Activated CD4-positive, CD25-positive, alpha-beta regulatory T cell treated with anti-CD3 and anti-CD28 coated beads, Interleukin-2, amount 50 U/mL, for 16 hours (primary cell): ENCODE measurements at regions not wholly inside any gene's neighbourhood (a gene's known extent, or its start where the extent isn't known, plus 50 kb on each side); places are given as distances from the start of the nearest gene placed in this dataset.

ENCODE experiments used
- DNase-seq: peaks from one replicate; pipeline ENCODE4 v3.0.0-alpha.2; 2020; ENCODE audit warnings: low read depth, low spot score

GRCh38 chrX:39627257-39627656, 470.5 kb downstream of the BCOR start:
- DNase-seq, result no peak

DNA sequence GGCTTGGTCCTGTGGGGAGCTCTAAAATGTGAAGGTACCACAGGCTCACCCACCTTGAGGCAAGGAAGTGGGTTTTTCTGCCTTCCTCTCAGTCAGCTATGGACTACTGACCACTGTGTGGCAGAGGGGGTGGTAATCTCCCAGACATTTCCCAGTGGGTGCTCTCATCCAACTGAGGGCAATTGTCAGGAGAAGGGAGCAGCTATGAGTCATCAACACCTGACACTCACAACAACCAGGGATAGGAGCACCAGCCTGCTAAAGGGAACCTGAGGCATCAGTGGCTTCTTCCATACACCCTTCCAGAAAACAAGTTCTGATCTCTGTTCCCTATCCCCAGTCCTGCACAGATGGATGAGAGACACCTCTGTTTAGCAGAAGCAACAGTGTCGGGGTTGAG, 468.8 kb downstream of the BCOR start:
- no peak for DNase-seq

GRCh38 chrX:39630344-39630743, 467.4 kb downstream of the BCOR start:
- DNase-seq, result no peak

GRCh38 chrX:39631276-39632229, 466.2 kb downstream of the BCOR start:
- DNase-seq, result no peak

GRCh38 chrX:39633293-39633692, 464.5 kb downstream of the BCOR start:
- no peak for DNase-seq

DNA sequence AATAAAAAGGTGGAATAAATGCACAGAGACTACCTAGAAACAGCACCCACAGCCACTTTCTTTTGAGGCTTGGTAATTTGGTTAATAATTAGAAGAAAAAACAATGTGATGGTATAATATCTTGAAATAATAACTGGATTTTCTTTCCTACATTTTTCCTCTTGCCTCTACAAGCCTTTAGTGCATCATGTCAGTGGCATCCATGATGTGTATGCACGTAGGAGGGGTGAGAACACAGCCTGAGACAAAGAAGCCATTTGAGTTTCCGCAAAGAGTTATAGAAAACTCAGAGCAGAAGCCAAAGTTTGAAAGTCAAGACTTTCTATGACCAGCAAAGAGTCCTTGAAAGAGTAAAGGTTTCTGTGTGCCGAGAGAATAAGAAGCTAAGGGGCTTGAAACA, 461.3 kb downstream of the BCOR start:
- DNase-seq, result no peak

DNA sequence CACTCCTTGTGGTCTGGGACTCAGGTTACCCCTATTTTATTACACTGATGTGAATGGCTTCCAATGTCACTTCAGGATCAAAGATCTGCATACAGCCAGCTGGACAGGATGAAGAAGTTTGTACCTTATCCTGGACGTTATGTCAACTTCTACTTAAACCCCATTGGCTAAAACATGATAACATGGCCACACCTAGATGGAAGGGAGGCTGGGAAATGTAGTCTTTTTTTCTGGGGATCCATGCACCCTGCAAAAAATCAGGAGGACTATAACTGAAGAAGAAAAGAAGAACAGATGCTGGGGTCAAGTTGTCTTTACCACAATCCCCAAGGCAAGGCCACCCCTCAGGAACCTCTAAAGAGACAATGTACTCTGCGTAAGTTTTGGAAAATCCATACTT, 459.2 kb downstream of the BCOR start:
- no peak for DNase-seq

DNA sequence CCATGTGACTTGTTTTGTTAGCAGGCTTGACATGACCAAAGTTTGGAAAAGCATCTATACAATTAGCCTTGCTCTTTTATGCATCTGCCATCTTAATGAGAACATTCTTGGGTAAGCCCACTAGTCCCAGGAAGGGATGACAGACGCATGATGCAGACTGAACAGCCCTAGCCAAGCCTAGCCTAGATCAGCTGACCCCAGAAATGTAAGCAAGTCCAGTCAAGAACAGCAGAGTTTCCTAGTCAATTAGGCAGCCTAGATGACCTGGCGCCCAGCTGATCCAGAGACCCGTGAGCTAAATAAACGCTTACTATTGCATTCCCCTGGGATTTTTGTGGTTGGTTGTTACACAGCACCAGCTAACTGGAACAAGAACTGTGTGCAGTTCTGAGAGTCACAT, 457.9 kb downstream of the BCOR start:
- DNase-seq, result no peak

- DNase-seq, result no peak
These were observed 456.9 kb downstream of the BCOR start for GRCh38 chrX:39640866-39641265.

DNA sequence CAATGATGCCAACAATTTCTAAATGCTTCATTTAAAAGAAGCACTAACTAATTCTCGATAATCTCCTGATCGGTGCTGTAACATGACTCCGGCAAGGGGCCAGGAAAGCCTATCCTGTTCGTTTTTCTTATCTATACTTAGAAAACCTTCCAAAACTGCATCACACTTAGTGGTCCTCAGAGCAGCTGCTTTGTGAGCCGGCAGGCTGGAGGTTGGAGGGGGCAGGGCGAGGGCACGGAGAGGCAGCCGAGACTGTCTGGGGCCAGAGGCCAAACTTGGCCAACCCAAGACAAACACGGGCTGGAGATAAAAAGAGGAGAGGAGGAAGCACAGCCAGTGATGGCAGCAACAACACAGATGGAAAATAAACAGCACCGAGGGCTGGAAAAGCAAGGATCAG, 455.7 kb downstream of the BCOR start:
- DNase-seq, result no peak

DNA sequence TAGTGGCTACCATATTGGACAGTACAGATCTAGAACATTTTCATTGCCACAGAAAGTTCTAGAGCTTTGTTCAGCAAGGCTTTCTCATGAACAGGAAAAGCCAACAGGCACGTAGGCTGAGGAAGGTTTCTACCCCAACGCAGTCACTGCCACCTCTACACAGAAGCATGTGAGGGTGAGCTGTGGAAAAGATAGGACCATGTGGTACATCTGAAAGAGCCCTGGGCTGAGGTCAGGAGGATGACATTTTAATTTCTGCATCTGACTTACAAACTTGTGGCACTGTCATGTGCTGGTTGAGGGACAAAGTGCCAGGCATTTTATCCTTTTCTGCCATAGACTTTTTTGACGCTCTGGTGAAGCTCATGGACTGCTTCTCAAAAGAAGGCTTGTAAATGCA, 454.2 kb downstream of the BCOR start:
- no peak for DNase-seq

GRCh38 chrX:39645178-39645895, 452.4 kb downstream of the BCOR start:
- no peak for DNase-seq

DNA sequence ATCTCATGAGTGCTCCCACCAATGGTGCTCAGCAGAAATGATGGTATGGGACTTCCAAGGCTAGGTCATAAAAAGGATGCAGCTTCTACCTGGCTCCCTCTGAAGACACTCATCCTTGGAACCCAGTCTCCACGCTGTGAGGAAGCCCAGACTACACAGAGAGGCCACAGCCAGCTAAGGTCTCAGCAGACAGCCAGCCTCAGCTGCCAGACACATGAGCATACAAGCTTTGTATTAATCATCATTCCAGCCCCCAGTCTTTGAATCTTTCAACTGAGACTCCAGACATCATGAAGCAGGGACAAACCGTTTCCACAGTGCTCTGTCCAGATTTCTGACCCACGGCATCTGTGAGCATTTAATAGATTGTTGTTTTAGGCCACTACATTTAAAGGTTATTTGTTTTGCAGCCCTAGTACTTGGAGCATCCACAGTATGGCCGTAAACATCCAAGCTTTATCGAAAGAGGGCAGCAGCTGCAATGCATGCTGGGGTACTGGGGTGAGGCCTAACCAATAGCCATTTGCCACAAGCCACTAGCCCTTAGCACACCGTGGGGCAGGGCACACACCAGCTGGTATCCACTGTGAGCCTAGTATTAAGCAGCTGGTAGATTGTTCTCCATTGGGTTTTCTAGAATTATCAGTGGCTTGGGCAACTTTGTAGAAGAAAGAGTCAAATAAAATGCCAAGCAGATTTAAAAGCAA, 449.1 kb downstream of the BCOR start:
- no peak for DNase-seq

DNA sequence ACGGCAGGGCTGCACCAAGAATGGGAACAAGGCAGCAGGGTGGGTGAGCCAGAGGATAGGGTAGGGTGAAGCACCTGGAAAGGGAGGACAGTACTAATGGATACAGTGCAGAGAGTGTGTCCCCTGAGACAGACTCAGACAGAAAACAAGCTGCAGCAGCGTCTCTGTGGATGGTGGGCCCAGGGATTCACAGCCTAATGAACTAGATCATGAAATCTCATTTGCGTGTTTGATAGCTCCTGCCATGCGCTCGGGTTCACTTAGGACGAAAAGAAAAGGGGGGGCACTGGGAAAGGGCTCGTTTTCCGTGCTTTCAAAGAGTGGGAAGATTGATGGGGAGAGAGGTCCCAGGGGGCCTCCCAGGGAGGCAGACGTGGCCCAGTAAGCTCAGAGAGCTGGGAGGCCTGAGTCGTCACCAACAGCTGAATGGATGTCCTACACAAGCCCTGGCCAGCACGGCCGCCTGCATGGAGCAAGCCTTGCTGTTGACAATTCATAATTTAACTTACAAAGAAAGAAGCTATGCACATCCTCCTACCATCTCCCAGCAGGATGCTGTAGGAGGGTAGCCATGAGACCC, 446.9 kb downstream of the BCOR start:
- DNase-seq, result no peak

- no peak for DNase-seq
These were observed 445.4 kb downstream of the BCOR start for GRCh38 chrX:39652336-39652735.

DNA sequence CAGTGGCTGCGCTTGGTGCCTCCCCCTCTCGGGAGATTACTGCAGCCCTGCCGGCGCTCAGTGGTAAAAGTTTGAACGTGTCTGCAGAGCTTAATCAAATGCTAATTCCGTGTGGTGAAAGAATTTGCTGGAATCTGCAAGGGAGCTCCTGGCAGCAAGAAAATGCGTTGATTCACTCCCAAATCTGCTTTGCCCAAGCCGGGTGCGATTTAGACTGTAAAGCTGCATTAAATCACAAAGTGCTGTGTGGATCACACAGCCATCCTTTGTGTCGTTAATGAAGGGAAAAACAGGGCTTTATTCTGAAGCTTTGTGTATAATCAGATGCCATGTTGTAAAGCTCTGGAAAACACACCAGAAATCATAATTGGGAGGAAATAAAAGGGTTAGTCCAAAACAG, 444.1 kb downstream of the BCOR start:
- DNase-seq, result no peak

DNA sequence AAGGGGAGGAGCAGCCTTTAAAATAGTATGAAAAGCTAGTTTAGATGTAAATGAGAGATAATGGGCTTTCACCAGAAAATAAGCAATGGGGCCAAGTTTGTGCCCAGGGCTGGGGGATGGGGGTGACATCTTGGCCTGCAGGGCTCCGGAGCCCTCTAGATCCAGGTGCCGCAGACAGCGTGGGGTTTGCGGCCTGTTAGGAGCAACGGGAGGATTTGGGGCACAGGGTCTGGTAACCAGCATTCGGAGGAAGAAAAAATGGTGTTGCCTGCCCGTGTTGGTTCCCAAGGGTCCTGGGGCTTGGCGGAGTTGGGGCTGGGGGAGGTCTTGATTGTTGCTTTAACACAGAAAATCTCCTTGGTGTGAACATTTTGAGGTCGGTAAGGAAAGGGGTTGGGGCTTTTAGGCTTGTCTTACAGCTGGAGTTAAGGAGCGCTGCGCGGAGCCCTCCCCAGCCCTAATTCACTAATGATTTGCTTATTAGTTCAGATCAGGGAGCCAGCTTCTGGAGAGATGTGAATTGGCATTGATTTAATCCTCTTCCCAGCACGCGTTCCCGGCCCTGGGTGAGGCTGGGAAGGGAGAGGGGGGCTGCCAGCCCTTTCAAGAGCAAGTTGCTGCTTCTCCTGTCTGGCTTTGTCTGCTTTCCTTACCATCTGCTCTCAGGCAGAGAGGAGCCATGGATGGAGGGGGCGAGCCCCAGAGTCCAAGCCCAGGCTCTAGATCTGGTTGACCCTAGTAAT, 443.4 kb downstream of the BCOR start:
- no peak for DNase-seq

- no peak for DNase-seq
These were observed 442.8 kb downstream of the BCOR start for GRCh38 chrX:39654952-39655351.

GRCh38 chrX:39661116-39661907, 436.4 kb downstream of the BCOR start:
- DNase-seq, result no peak

GRCh38 chrX:39665830-39666518, 431.8 kb downstream of the BCOR start:
- DNase-seq, result no peak
